BE2C (cell line): ENCODE measurements at regions not wholly inside any gene's neighbourhood (a gene's known extent, or its start where the extent isn't known, plus 50 kb on each side); places are given as distances from the start of the nearest gene placed in this dataset.

Experiments
- DNase-seq: peaks from one replicate; pipeline ENCODE4 v3.0.0-alpha.2; 2020
- H3K27me3 ChIP-seq: fragments of 250-450 bp; sonication (Bioruptor Pico); 2 replicates; pipeline ENCODE4 v1.5.1; 2020; ENCODE audit warnings: mild to moderate bottlenecking
- H3K36me3 ChIP-seq: fragments of 250-450 bp; sonication (Bioruptor Pico); 2 replicates; pipeline ENCODE4 v1.5.1; 2020; ENCODE audit warnings: mild to moderate bottlenecking
- H3K4me1 ChIP-seq: fragments of 250-450 bp; sonication (Bioruptor Pico); 2 replicates; pipeline ENCODE4 v1.5.1; 2020
- H3K4me3 ChIP-seq: 2 replicates; pipeline ENCODE4 v1.5.1; 2011; ENCODE audit warnings: low read depth, low read length
- H3K9me3 ChIP-seq: fragments of 250-450 bp; sonication (Bioruptor Pico); 2 replicates; pipeline ENCODE4 v1.5.1; 2020
- CTCF ChIP-seq: IDR thresholded peaks from 2 replicates; pipeline ENCODE4 v1.5.1; 2012; ENCODE audit warnings: mild to moderate bottlenecking, low read depth, low read length

GRCh38 chr12:107457362-107457935 lies 228.2 kb upstream of the PWP1 start:
- TF ChIP-seq CTCF: no peak
- Histone ChIP-seq H3K27me3 (no peaks in the 10 kb centered on the region), H3K9me3 (no peaks in the 10 kb centered on the region), H3K36me3 (no peaks in the 10 kb centered on the region), H3K4me3 (no peak overlapping the region), H3K4me1 (peaks cover 3% of the 10 kb centered on the region; the same call in 1 of the 2 replicates)
- DNase-seq: no peak

- Histone ChIP-seq H3K27me3 (no peaks in the 10 kb centered on the region), H3K4me3 (no peak overlapping the region), H3K36me3 (no peaks in the 10 kb centered on the region), H3K9me3 (no peaks in the 10 kb centered on the region), H3K4me1 (peaks cover 3% of the 10 kb centered on the region; the same call in 1 of the 2 replicates)
- no peak for DNase-seq
- TF ChIP-seq CTCF: no peak
Measured at GRCh38 chr12:107458163-107458562, 227.4 kb upstream of the PWP1 start.

- H3K4me3 ChIP-seq: no peak overlapping the region
- no peak for DNase-seq
- H3K9me3 ChIP-seq: no peaks in the 10 kb centered on the region
- H3K27me3 ChIP-seq: no peaks in the 10 kb centered on the region
- peaks cover 3% of the 10 kb centered on the region; the same call in 1 of the 2 replicates for H3K4me1 ChIP-seq
- no peak for TF ChIP-seq CTCF
- no peaks in the 10 kb centered on the region for H3K36me3 ChIP-seq
Measured at GRCh38 chr12:107458990-107459389, 226.6 kb upstream of the PWP1 start.

- no peak for TF ChIP-seq CTCF
- H3K27me3 ChIP-seq: no peaks in the 10 kb centered on the region
- H3K9me3 ChIP-seq: no peaks in the 10 kb centered on the region
- H3K4me1 ChIP-seq: peaks cover 3% of the 10 kb centered on the region; the same call in 1 of the 2 replicates
- no peak overlapping the region for H3K4me3 ChIP-seq
- H3K36me3 ChIP-seq: no peaks in the 10 kb centered on the region
- DNase-seq: no peak
Measured at GRCh38 chr12:107459641-107460040, 226.0 kb upstream of the PWP1 start.

DNA sequence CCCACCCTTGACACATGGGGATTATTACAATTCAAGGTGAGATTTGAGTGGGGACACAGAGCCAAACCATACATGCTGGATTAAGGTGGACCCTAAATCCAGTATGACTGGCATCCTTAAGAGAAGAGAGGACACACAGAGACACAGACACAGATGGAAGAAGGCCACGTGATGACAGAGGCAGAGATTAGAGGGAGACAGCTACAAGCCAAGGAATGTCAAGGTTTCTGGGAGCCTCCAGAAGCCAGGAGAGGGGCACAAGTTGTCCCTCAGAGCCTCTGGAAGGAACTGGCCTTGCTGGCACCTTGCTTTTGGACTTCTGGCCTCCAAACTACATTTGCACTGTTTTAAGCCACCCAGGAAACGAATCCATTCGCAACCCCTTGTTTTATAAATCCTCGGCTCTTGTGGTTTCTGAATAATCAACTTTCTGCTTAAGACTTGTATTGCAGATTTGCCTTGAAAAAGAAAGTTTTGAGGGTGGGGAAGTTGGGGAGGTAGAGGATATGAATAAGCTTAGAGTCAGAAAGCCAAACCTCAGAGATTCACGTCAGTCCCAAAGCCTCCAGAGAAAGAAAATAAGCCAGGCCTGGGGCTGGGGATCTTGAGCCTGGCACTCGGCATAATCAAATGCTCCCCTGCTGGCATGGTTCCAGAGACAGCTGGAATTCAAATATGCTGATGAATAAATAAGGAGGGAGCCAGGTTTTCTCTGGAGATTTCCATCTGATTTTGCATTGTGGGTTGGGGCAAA lies 224.2 kb upstream of the PWP1 start:
- DNase-seq: peak; percentile 73
- no peaks in the 10 kb centered on the region for H3K36me3 ChIP-seq
- TF ChIP-seq CTCF: no peak

More for the DNA sequence above, 224.2 kb upstream of the PWP1 start:
- H3K4me3 ChIP-seq: no peak overlapping the region
- peaks cover 3% of the 10 kb centered on the region; the same call in 1 of the 2 replicates for H3K4me1 ChIP-seq
- no peaks in the 10 kb centered on the region for H3K27me3 ChIP-seq
- H3K9me3 ChIP-seq: no peaks in the 10 kb centered on the region
